Sigmoid colon (tissue), 6 donors: ENCODE measurements at regions not wholly inside any gene's neighbourhood (a gene's known extent, or its start where the extent isn't known, plus 50 kb on each side); places are given as distances from the start of the nearest gene placed in this dataset.
"Not testable (repeated sequence)": the region's sequence is repeated elsewhere in the genome, so short reads cannot be mapped to it uniquely, and the experiment has no call there.

Experiments used
- DNase-seq: peaks from one replicate; pipeline ENCODE4 v3.0.0-alpha.2; 2019
- H3K27ac ChIP-seq, 4 donors: fragments of 200-600 bp; sonication (generic); one replicate each; pipeline ENCODE4 v1.5.1; 2016 to 2019; ENCODE audit warnings: mild to moderate bottlenecking in 1 of 4
- H3K27me3 ChIP-seq, 3 donors: fragments of 200-600 bp; sonication (generic); one replicate each; pipeline ENCODE4 v1.5.1; 2019; ENCODE audit warnings: mild to moderate bottlenecking in 1 of 3
- H3K36me3 ChIP-seq, 4 donors: fragments of 200-600 bp; sonication (generic); one replicate each; pipeline ENCODE4 v1.5.1; 2016 to 2019
- H3K4me1 ChIP-seq, 4 donors: fragments of 200-600 bp; sonication (generic); one replicate each; pipeline ENCODE4 v1.5.1; 2017 to 2019
- H3K4me3 ChIP-seq, 4 donors: fragments of 200-600 bp; sonication (generic); one replicate each; pipeline ENCODE4 v1.5.1; 2017 to 2019; ENCODE audit warnings: mild to moderate bottlenecking in 2 of 4, moderate library complexity in 1 of 4
- H3K9me3 ChIP-seq, 4 donors: fragments of 200-600 bp in 3 of 4; sonication (generic) in 3 of 4; one replicate each; pipeline versions ENCODE4 v1.5.1 to v1.6.1; 2013 to 2019
- CTCF ChIP-seq, 4 experiments: fragments of 450-650 bp in 3 of 4; fragments of 200-600 bp in 1 of 4; IDR thresholded peaks; one replicate each; pipeline ENCODE4 v1.5.1; 2016 to 2019; ENCODE audit warnings: antibody characterized with exemption in 4 of 4, mild to moderate bottlenecking in 3 of 4, moderate library complexity in 2 of 4
- EP300 ChIP-seq, 4 donors: sonication (generic); formaldehyde crosslinking; IDR thresholded peaks; one replicate each; pipeline ENCODE4 v1.6.1; 2017; ENCODE audit warnings: antibody characterized with exemption in 4 of 4
- POLR2A ChIP-seq, 2 donors: fragments of 450-650 bp; IDR thresholded peaks; one replicate each; pipeline ENCODE4 v1.6.1; 2016; ENCODE audit warnings: antibody characterized with exemption in 2 of 2, mild to moderate bottlenecking in 2 of 2, moderate library complexity in 2 of 2
- POLR2AphosphoS5 ChIP-seq, 4 donors: sonication (generic); formaldehyde crosslinking; IDR thresholded peaks; one replicate each; pipeline ENCODE4 v1.6.1; 2017; ENCODE audit warnings: antibody characterized with exemption in 4 of 4
- whole genome bisulfite sequencing, 2 donors: extraction: QIAGEN DNeasy Blood & Tissue Kit; methylation state at CpG; one replicate each; pipeline ENCODE4 v1.1.7; 2013; 5-methylcytosine and 5-hydroxymethylcytosine counted together
- intact Hi-C: fragments of 100-400 bp; cut with DNase I; formaldehyde crosslinking; loops from one replicate; pipeline ENCODE4 v1.15.1; 2023
- donor health status: healthy with polysubstance abuse.
- donor health status: healthy.

- WGBS, 2 donors: 86 to 91% methylated on average over 1 of the region's 1 CpG
Measured at GRCh38 chr6:69571234-69571633, 225.6 kb downstream of the LMBRD1 start.

DNA sequence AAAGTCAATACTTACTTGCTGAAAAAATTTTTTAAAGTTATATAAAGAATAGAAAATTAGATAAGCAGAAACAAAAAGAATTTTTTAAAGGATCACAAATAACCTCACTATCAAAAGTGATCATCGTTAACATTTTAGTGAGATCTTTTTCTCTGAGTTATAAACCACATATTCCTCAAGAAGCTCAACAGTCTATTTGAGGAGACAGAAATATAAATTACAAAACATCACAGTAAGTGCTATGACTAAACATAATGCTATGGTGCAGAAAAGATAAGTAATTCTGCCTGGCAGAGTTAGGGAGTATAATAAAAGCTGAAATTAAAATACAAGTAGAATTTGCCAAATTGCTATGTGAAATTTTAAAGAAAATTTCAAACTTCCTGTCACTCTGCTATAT lies 226.7 kb downstream of the LMBRD1 start:
- H3K4me1 ChIP-seq: no peaks in the 10 kb centered on the region
- no peak for DNase-seq
- 91 to 94% methylated on average over 1 of the region's 1 CpG for WGBS, 2 donors
- H3K9me3 ChIP-seq: no peaks in the 10 kb centered on the region
- intact Hi-C loops: no loop called here
- no peaks in the 10 kb centered on the region for H3K27me3 ChIP-seq
- TF ChIP-seq CTCF (IDR thresholded peaks at IDR 0.05) (no peak), EP300 (IDR thresholded peaks at IDR 0.05) (no peak), POLR2AphosphoS5 (IDR thresholded peaks at IDR 0.05) (no peak), POLR2A (IDR thresholded peaks at IDR 0.05) (no peak)
- no peaks in the 10 kb centered on the region for H3K36me3 ChIP-seq
- no peak overlapping the region for H3K27ac ChIP-seq
- H3K4me3 ChIP-seq: no peak overlapping the region

More at GRCh38 chr6:69571234-69571633, 225.6 kb downstream of the LMBRD1 start:
- TF ChIP-seq EP300 (IDR thresholded peaks at IDR 0.05) (no peak), POLR2A (IDR thresholded peaks at IDR 0.05) (no peak), POLR2AphosphoS5 (IDR thresholded peaks at IDR 0.05) (no peak), CTCF (IDR thresholded peaks at IDR 0.05) (no peak)
- Histone ChIP-seq H3K36me3 (no peaks in the 10 kb centered on the region), H3K9me3 (no peaks in the 10 kb centered on the region), H3K4me3 (no peak overlapping the region), H3K4me1 (no peaks in the 10 kb centered on the region), H3K27me3 (peaks cover 0 to 6% (median 0%) of the 10 kb centered on the region in 3 donors), H3K27ac (no peak overlapping the region)
- DNase-seq: no peak
- intact Hi-C loops: no loop called here

DNA sequence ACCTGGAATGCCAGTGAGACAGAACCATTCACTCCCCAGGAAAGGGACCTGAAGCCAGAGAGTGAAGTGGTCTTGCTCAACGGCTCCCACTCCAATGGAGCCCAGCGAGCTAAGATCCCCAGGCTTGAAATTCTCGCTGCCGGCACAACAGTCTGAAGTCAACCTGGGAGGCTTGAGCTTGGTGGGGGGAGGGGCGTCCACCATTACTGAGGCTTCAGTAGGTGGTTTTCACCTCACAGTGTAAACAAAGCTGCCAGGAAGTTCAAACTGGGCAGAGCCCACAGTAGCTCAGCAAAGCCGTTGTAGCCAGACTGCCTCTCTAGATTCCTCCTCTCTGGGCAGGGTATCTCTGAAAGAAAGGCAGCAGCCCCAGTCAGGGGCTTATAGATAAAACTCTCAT lies 236.2 kb downstream of the LMBRD1 start:
- H3K4me1 ChIP-seq, H3K27me3 ChIP-seq, H3K27ac ChIP-seq, H3K36me3 ChIP-seq, H3K9me3 ChIP-seq, DNase-seq, H3K4me3 ChIP-seq, intact Hi-C loops: not testable (repeated sequence)
- WGBS, 2 donors: 83 to 87% methylated on average over 6 of the region's 6 CpGs

GRCh38 chr6:69555088-69555638 lies 241.6 kb downstream of the LMBRD1 start:
- intact Hi-C loops: no loop called here

DNA sequence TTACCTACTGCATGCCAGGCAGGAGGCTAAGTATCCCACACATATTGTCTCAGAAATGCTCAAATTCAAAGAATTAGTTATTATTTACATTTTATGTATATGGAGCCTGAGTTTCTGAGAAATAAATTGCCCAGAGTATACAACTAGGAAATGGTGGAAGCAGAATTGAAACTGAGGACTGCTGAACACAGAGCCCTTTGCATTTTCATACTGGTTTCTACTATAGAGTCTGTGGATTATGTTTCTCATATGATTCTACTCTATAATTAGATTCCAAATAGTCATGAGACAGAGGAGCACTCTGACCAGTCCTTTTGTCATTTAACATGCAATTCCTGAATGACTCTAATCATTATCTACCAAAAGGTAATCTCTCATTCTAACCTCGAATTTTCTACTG lies 254.3 kb downstream of the LMBRD1 start:
- no peak for DNase-seq
- peaks cover 0 to 3% (median 0%) of the 10 kb centered on the region in 4 donors for H3K9me3 ChIP-seq
- no peak for TF ChIP-seq POLR2A (IDR thresholded peaks at IDR 0.05)
- no peak for TF ChIP-seq EP300 (IDR thresholded peaks at IDR 0.05)
- no peak for TF ChIP-seq CTCF (IDR thresholded peaks at IDR 0.05)
- no peaks in the 10 kb centered on the region for H3K36me3 ChIP-seq
- H3K4me3 ChIP-seq: no peak overlapping the region
- intact Hi-C loops: no loop called here
- H3K27ac ChIP-seq: no peak overlapping the region
- no peaks in the 10 kb centered on the region for H3K27me3 ChIP-seq
- 52 to 73% methylated on average over 1 of the region's 1 CpG for WGBS, 2 donors
- no peaks in the 10 kb centered on the region for H3K4me1 ChIP-seq

More at GRCh38 chr6:69555088-69555638, 241.6 kb downstream of the LMBRD1 start:
- 84 to 89% methylated on average over 2 of the region's 2 CpGs for WGBS, 2 donors
- Histone ChIP-seq H3K36me3 (no peaks in the 10 kb centered on the region), H3K4me1 (no peaks in the 10 kb centered on the region), H3K27me3 (no peaks in the 10 kb centered on the region), H3K4me3 (no peak overlapping the region), H3K9me3 (no peaks in the 10 kb centered on the region), H3K27ac (no peak overlapping the region)
- no peak for DNase-seq
- no peak for TF ChIP-seq CTCF (IDR thresholded peaks at IDR 0.05)
- TF ChIP-seq POLR2AphosphoS5 (IDR thresholded peaks at IDR 0.05): no peak
- no peak for TF ChIP-seq POLR2A (IDR thresholded peaks at IDR 0.05)
- no peak for TF ChIP-seq EP300 (IDR thresholded peaks at IDR 0.05)
